Astrocyte (in vitro differentiated cells and primary cell): ENCODE measurements at regions not wholly inside any gene's neighbourhood (a gene's known extent, or its start where the extent isn't known, plus 50 kb on each side); places are given as distances from the start of the nearest gene placed in this dataset.

Experiments used
- DNase-seq: peaks from one replicate; pipeline ENCODE4 v3.0.0-alpha.2; 2010; ENCODE audit warnings: low read depth
- FAIRE-seq: peaks from 2 replicates; lab custom pipeline; 2011; peaks lifted over from hg19 to GRCh38; lab: Jason Lieb, UNC
- H2AFZ ChIP-seq: 2 replicates; pipeline ENCODE4 v1.6.0; 2012; ENCODE audit warnings: low read depth, low read length, inconsistent platforms
- H3K27ac ChIP-seq: 2 replicates; pipeline ENCODE4 v1.5.1; 2011; ENCODE audit warnings: low read depth, low read length, inconsistent platforms
- H3K27me3 ChIP-seq: 2 replicates; pipeline ENCODE4 v1.6.0; 2011; ENCODE audit warnings: low read length, inconsistent platforms; ENCODE audit not compliant: insufficient read depth
- H3K36me3 ChIP-seq: 2 replicates; pipeline ENCODE4 v1.5.1; 2011; ENCODE audit warnings: low read length, inconsistent platforms; ENCODE audit not compliant: insufficient read depth
- H3K4me1 ChIP-seq: 2 replicates; pipeline ENCODE4 v1.5.1; 2011; ENCODE audit warnings: low read length, inconsistent platforms; ENCODE audit not compliant: insufficient read depth
- H3K4me2 ChIP-seq: 2 replicates; pipeline ENCODE4 v1.6.0; 2012; ENCODE audit warnings: low read length, inconsistent platforms
- H3K4me3 ChIP-seq: 2 replicates; pipeline ENCODE4 v1.5.1; 2011; ENCODE audit warnings: low read depth, mild to moderate bottlenecking, low read length, inconsistent platforms; ENCODE audit not compliant: insufficient read depth
- H3K79me2 ChIP-seq: 2 replicates; pipeline ENCODE4 v1.6.0; 2012; ENCODE audit warnings: mild to moderate bottlenecking, low read length, inconsistent platforms; ENCODE audit not compliant: insufficient read depth
- H3K9ac ChIP-seq: 2 replicates; pipeline ENCODE4 v1.6.0; 2012; ENCODE audit warnings: mild to moderate bottlenecking, low read length, inconsistent platforms
- H3K9me3 ChIP-seq: 2 replicates; pipeline ENCODE4 v1.5.1; 2012; ENCODE audit warnings: low read depth, mild to moderate bottlenecking, low read length, inconsistent platforms; ENCODE audit not compliant: insufficient read depth
- H4K20me1 ChIP-seq: 2 replicates; pipeline ENCODE4 v1.6.0; 2012; ENCODE audit warnings: low read length, inconsistent platforms; ENCODE audit not compliant: insufficient read depth
- H3K27ac Mint-ChIP-seq: one replicate; pipeline ENCODE4 v1.8.0; 2021; ENCODE audit warnings: mild to moderate bottlenecking, mixed read lengths; ENCODE audit not compliant: unreplicated experiment
- H3K27me3 Mint-ChIP-seq: one replicate; pipeline ENCODE4 v1.8.0; 2021; ENCODE audit warnings: low read depth, mixed read lengths; ENCODE audit not compliant: unreplicated experiment
- H3K36me3 Mint-ChIP-seq: one replicate; pipeline ENCODE4 v1.8.0; 2021; ENCODE audit warnings: low read depth, mixed read lengths; ENCODE audit not compliant: unreplicated experiment
- H3K4me1 Mint-ChIP-seq: one replicate; pipeline ENCODE4 v1.8.0; 2021; ENCODE audit warnings: low read depth, mixed read lengths; ENCODE audit not compliant: unreplicated experiment
- H3K4me3 Mint-ChIP-seq: one replicate; pipeline ENCODE4 v1.8.0; 2021; ENCODE audit warnings: mild to moderate bottlenecking, moderate library complexity, mixed read lengths; ENCODE audit not compliant: unreplicated experiment
- H3K9me3 Mint-ChIP-seq: one replicate; pipeline ENCODE4 v1.8.0; 2021; ENCODE audit warnings: mild to moderate bottlenecking, mixed read lengths; ENCODE audit not compliant: unreplicated experiment
- CTCF ChIP-seq: IDR thresholded peaks from 2 replicates; pipeline ENCODE4 v1.5.1; 2011; ENCODE audit warnings: low read depth, mild to moderate bottlenecking, inconsistent platforms, low read length, moderate library complexity; ENCODE audit not compliant: insufficient read depth
- EZH2 ChIP-seq: IDR thresholded peaks from 2 replicates; pipeline ENCODE4 v1.6.1; 2012; ENCODE audit warnings: mild to moderate bottlenecking, low read length, inconsistent platforms; ENCODE audit not compliant: insufficient read depth

DNA sequence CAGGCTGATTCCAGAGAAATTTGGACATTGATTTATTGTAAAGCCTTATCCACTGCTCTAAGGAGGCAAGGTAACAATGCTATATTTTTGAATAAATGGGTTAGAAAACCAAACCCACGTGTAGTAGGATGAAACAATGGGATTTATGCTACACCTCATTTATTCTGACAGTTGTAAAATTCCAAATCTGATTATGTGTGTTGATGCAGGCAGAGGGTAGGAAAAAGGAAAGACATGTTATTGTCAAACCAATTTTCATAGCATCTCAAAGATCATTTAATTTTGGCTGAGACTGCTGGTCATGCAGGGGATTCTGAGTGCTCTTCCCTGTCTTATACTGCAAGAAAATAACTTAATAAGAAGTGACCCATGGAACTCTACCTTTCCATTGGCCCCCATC lies 1219.9 kb upstream of the SORCS1 start:
- Mint-ChIP-seq H3K27ac (no peak overlapping the region), H3K4me1 (no peaks in the 10 kb centered on the region), H3K27me3 (no peaks in the 10 kb centered on the region), H3K9me3 (peaks cover 1% of the 10 kb centered on the region), H3K36me3 (no peaks in the 10 kb centered on the region), H3K4me3 (no peak overlapping the region)
- Histone ChIP-seq H3K36me3 (no peaks in the 10 kb centered on the region), H2AFZ (no peak overlapping the region), H3K4me1 (no peaks in the 10 kb centered on the region), H3K4me2 (no peak overlapping the region), H3K27ac (no peak overlapping the region), H4K20me1 (no peaks in the 10 kb centered on the region), H3K9ac (no peak overlapping the region), H3K4me3 (no peak overlapping the region), H3K27me3 (no peaks in the 10 kb centered on the region), H3K9me3 (no peaks in the 10 kb centered on the region), H3K79me2 (no peaks in the 10 kb centered on the region)
- TF ChIP-seq EZH2: no peak
- no peak for TF ChIP-seq CTCF
- DNase-seq (no peak), FAIRE-seq (no peak)

DNA sequence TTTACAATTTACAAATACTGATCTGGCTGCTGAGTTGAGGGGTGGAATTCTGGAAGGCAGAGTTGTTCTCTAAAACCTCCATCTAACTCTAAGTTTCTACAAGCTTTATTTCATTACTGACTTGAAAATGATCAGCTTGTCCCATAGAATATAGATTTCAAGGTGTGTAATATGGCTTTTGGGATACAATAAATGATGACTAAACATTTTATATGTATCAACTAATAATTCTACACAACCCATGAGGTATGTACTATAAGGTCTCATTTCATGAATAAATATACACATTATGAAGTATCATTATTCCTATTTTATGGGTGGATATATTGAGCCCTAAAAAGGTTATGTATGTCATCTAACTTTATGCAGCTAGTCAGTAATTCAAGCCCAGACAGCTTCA lies 1214.3 kb upstream of the SORCS1 start:
- no peak overlapping the region for H3K4me2 ChIP-seq
- H3K9me3 ChIP-seq: no peaks in the 10 kb centered on the region
- Mint-ChIP-seq H3K9me3 (peaks cover 6% of the 10 kb centered on the region), H3K27me3 (no peaks in the 10 kb centered on the region), H3K36me3 (no peaks in the 10 kb centered on the region), H3K27ac (no peak overlapping the region), H3K4me3 (no peak overlapping the region), H3K4me1 (no peaks in the 10 kb centered on the region)
- H3K79me2 ChIP-seq: no peaks in the 10 kb centered on the region
- DNase-seq (no peak), FAIRE-seq (no peak)
- no peaks in the 10 kb centered on the region for H3K4me1 ChIP-seq
- no peaks in the 10 kb centered on the region for H4K20me1 ChIP-seq
- TF ChIP-seq EZH2 (no peak), CTCF (no peak)
- no peak overlapping the region for H3K4me3 ChIP-seq
- H3K36me3 ChIP-seq: no peaks in the 10 kb centered on the region
- no peaks in the 10 kb centered on the region for H3K27me3 ChIP-seq
- no peak overlapping the region for H3K27ac ChIP-seq
- H3K9ac ChIP-seq: no peak overlapping the region
- H2AFZ ChIP-seq: no peak overlapping the region

- Histone ChIP-seq H3K36me3 (no peaks in the 10 kb centered on the region), H3K79me2 (no peaks in the 10 kb centered on the region), H3K4me2 (no peak overlapping the region), H4K20me1 (no peaks in the 10 kb centered on the region), H3K4me3 (no peak overlapping the region), H3K9ac (no peak overlapping the region), H2AFZ (no peak overlapping the region), H3K4me1 (no peaks in the 10 kb centered on the region), H3K27ac (no peak overlapping the region), H3K9me3 (no peaks in the 10 kb centered on the region), H3K27me3 (no peaks in the 10 kb centered on the region)
- Mint-ChIP-seq H3K4me1 (no peaks in the 10 kb centered on the region), H3K9me3 (peaks cover 6% of the 10 kb centered on the region), H3K36me3 (no peaks in the 10 kb centered on the region), H3K4me3 (no peak overlapping the region), H3K27ac (no peak overlapping the region), H3K27me3 (no peaks in the 10 kb centered on the region)
- TF ChIP-seq CTCF: no peak
- TF ChIP-seq EZH2: no peak
- DNase-seq (peak; percentile 62), FAIRE-seq (peak; percentile 32)
Measured at GRCh38 chr10:108375691-108376090, 1211.2 kb upstream of the SORCS1 start.
